Neuronal stem cell (in vitro differentiated cells): ENCODE measurements at regions not wholly inside any gene's neighbourhood (a gene's known extent, or its start where the extent isn't known, plus 50 kb on each side); places are given as distances from the start of the nearest gene placed in this dataset.
"Not testable (repeated sequence)": the region's sequence is repeated elsewhere in the genome, so short reads cannot be mapped to it uniquely, and the experiment has no call there.

Experiments used
- DNase-seq: peaks from one replicate; pipeline ENCODE4 v3.0.0-alpha.2; 2013; ENCODE audit warnings: low spot score
- H2AFZ ChIP-seq: one replicate; pipeline ENCODE4 v1.6.1; 2013; ENCODE audit warnings: mild to moderate bottlenecking, low read length, inconsistent platforms
- H2AK5ac ChIP-seq: 2 replicates; pipeline ENCODE4 v1.6.1; 2013; ENCODE audit warnings: low read depth, mild to moderate bottlenecking, inconsistent platforms, low read length, moderate library complexity, mixed read lengths
- H2BK120ac ChIP-seq: 2 replicates; pipeline ENCODE4 v1.6.1; 2013; ENCODE audit warnings: low read depth, mild to moderate bottlenecking, inconsistent platforms, low read length, moderate library complexity, mixed read lengths
- H2BK12ac ChIP-seq: one replicate; pipeline ENCODE4 v1.6.1; 2013; ENCODE audit warnings: low read length, inconsistent platforms
- H2BK15ac ChIP-seq: 2 replicates; pipeline ENCODE4 v1.6.1; 2013; ENCODE audit warnings: mild to moderate bottlenecking, low read length, inconsistent platforms, mixed read lengths
- H2BK5ac ChIP-seq: one replicate; pipeline ENCODE4 v1.6.1; 2013; ENCODE audit warnings: inconsistent platforms, mild to moderate bottlenecking, low read length, moderate library complexity
- H3K14ac ChIP-seq: one replicate; pipeline ENCODE4 v1.6.1; 2013; ENCODE audit warnings: low read length, inconsistent platforms
- H3K18ac ChIP-seq: 2 replicates; pipeline ENCODE4 v1.6.1; 2013; ENCODE audit warnings: low read length, inconsistent platforms
- H3K23ac ChIP-seq: 2 replicates; pipeline ENCODE4 v1.6.1; 2013; ENCODE audit warnings: low read depth, mild to moderate bottlenecking, mixed read lengths, low read length, inconsistent platforms; ENCODE audit not compliant: poor library complexity
- H3K27ac ChIP-seq: replicated peaks from 3 replicates; pipeline ENCODE4 v1.5.1; 2013; ENCODE audit warnings: low read length, inconsistent platforms
- H3K27me3 ChIP-seq, 3 experiments: 2 replicates each; pipeline ENCODE4 v1.6.1; 2013; ENCODE audit warnings: low read length in 3 of 3, mild to moderate bottlenecking in 2 of 3, inconsistent platforms in 1 of 3, low read depth in 1 of 3, mixed read lengths in 1 of 3, moderate library complexity in 1 of 3; ENCODE audit not compliant: control insufficient read depth in 3 of 3, insufficient read depth in 3 of 3
- H3K36me3 ChIP-seq, 2 donors: replicated peaks in 1 of 2; 2 replicates each; pipeline ENCODE4 v1.6.1; 2013; ENCODE audit warnings: low read length in 2 of 2; ENCODE audit not compliant: control insufficient read depth in 2 of 2, insufficient read depth in 2 of 2
- H3K4ac ChIP-seq: 2 replicates; pipeline ENCODE4 v1.6.1; 2013; ENCODE audit warnings: inconsistent platforms, mild to moderate bottlenecking, low read length, moderate library complexity
- H3K4me1 ChIP-seq, 2 donors: 1 replicate in 1 of 2; 2 replicates in 1 of 2; pipeline ENCODE4 v1.6.1; 2013; ENCODE audit warnings: low read length in 2 of 2, low read depth in 1 of 2; ENCODE audit not compliant: control insufficient read depth in 2 of 2, insufficient read depth in 1 of 2
- H3K4me2 ChIP-seq: one replicate; pipeline ENCODE4 v1.6.1; 2013; ENCODE audit warnings: mild to moderate bottlenecking, low read length, inconsistent platforms; ENCODE audit not compliant: insufficient read depth, poor library complexity, severe bottlenecking
- H3K4me3 ChIP-seq, 2 donors: 2 replicates each; pipeline ENCODE4 v1.5.1; 2013; ENCODE audit warnings: low read length in 2 of 2, mild to moderate bottlenecking in 2 of 2, inconsistent platforms in 1 of 2, moderate library complexity in 1 of 2
- H3K79me1 ChIP-seq: one replicate; pipeline ENCODE4 v1.6.1; 2013; ENCODE audit warnings: low read depth, mild to moderate bottlenecking, inconsistent platforms, low read length, moderate library complexity
- H3K9ac ChIP-seq: one replicate; pipeline ENCODE4 v1.6.1; 2013; ENCODE audit warnings: mild to moderate bottlenecking, low read depth, low read length, inconsistent platforms; ENCODE audit not compliant: poor library complexity
- H3K9me3 ChIP-seq, 2 donors: replicated peaks in 1 of 2; 2 replicates each; pipeline versions ENCODE3 to v1.6.1; 2013; ENCODE audit warnings: low read length in 2 of 2, mild to moderate bottlenecking in 2 of 2, inconsistent platforms in 1 of 2, low read depth in 1 of 2, mixed read lengths in 1 of 2, moderate library complexity in 1 of 2; ENCODE audit not compliant: control insufficient read depth in 2 of 2, insufficient read depth in 1 of 2
- H4K8ac ChIP-seq: one replicate; pipeline ENCODE4 v1.6.1; 2013; ENCODE audit warnings: low read depth, mild to moderate bottlenecking, inconsistent platforms, low read length, moderate library complexity
- H4K91ac ChIP-seq: one replicate; pipeline ENCODE4 v1.6.1; 2013; ENCODE audit warnings: low read length, low read depth, mild to moderate bottlenecking, inconsistent platforms; ENCODE audit not compliant: poor library complexity
- WGBS, 2 donors: extraction: QIAGEN DNeasy Blood & Tissue Kit; methylation state at CpG; one replicate each; pipeline ENCODE4 v1.1.7; 2013; ENCODE audit warnings: missing lambda C conversion rate in 2 of 2, mixed read lengths in 1 of 2; ENCODE audit not compliant: insufficient read length in 2 of 2, insufficient replicate concordance in 1 of 2; ENCODE audit errors: extremely low coverage in 2 of 2; 5-methylcytosine and 5-hydroxymethylcytosine counted together

GRCh38 chr4:31023742-31024141, 303.6 kb downstream of the PCDH7 start:
- Histone ChIP-seq H2BK120ac (no peak overlapping the region), H3K27me3 (no peaks in the 10 kb centered on the region), H3K4me2 (no peak overlapping the region), H3K4me3 (no peak overlapping the region), H4K8ac (no peak overlapping the region), H3K18ac (no peak overlapping the region), H3K36me3 (no peaks in the 10 kb centered on the region), H3K9ac (no peak overlapping the region), H3K23ac (no peak overlapping the region), H3K9me3 (no peaks in the 10 kb centered on the region), H2BK15ac (no peak overlapping the region), H3K79me1 (no peaks in the 10 kb centered on the region), H2AFZ (no peak overlapping the region), H3K14ac (no peak overlapping the region), H2AK5ac (no peak overlapping the region), H2BK12ac (no peak overlapping the region), H3K27ac (no peak overlapping the region), H3K4ac (no peak overlapping the region), H3K4me1 (peaks cover 0 to 1% of the 10 kb centered on the region in 2 donors), H4K91ac (no peak overlapping the region), H2BK5ac (no peak overlapping the region)
- DNase-seq: no peak
- WGBS, 2 donors: no CpG with 5 or more reads among the region's 2 CpGs

GRCh38 chr4:31024781-31025180, 304.6 kb downstream of the PCDH7 start:
- not testable (repeated sequence) for H2BK120ac ChIP-seq, H3K4ac ChIP-seq, H3K9ac ChIP-seq, H3K4me1 ChIP-seq, H3K14ac ChIP-seq, H2BK15ac ChIP-seq, H3K9me3 ChIP-seq, H3K4me2 ChIP-seq, H3K79me1 ChIP-seq, H3K27ac ChIP-seq, H3K36me3 ChIP-seq, H2AFZ ChIP-seq, H2BK12ac ChIP-seq, H3K27me3 ChIP-seq, DNase-seq, H4K91ac ChIP-seq, H4K8ac ChIP-seq, H3K4me3 ChIP-seq, H2AK5ac ChIP-seq, H3K18ac ChIP-seq, H3K23ac ChIP-seq, H2BK5ac ChIP-seq
- WGBS, 2 donors: no CpG with 5 or more reads among the region's 12 CpGs

- Histone ChIP-seq H3K27ac (no peak overlapping the region), H2AK5ac (no peak overlapping the region), H3K4me1 (peaks cover 0 to 2% of the 10 kb centered on the region in 2 donors), H4K91ac (no peak overlapping the region), H3K27me3 (no peaks in the 10 kb centered on the region), H2BK15ac (no peak overlapping the region), H2BK120ac (no peak overlapping the region), H3K79me1 (no peaks in the 10 kb centered on the region), H3K9ac (no peak overlapping the region), H3K18ac (no peak overlapping the region), H4K8ac (no peak overlapping the region), H3K4me2 (no peak overlapping the region), H3K14ac (no peak overlapping the region), H2BK12ac (no peak overlapping the region), H3K23ac (no peak overlapping the region), H2BK5ac (no peak overlapping the region), H3K4ac (no peak overlapping the region), H3K9me3 (no peaks in the 10 kb centered on the region), H3K4me3 (no peak overlapping the region), H2AFZ (no peak overlapping the region), H3K36me3 (peaks cover 0 to 1% of the 10 kb centered on the region in 2 donors)
- no peak for DNase-seq
- no CpG with 5 or more reads among the region's 5 CpGs for WGBS, 2 donors
Observed at GRCh38 chr4:31026256-31026655, 306.1 kb downstream of the PCDH7 start.

GRCh38 chr4:31034550-31034949, 314.4 kb downstream of the PCDH7 start:
- no peak overlapping the region for H3K14ac ChIP-seq
- H3K4me1 ChIP-seq: peaks cover 0 to 2% of the 10 kb centered on the region in 2 donors
- no peak overlapping the region for H2AFZ ChIP-seq
- no peak overlapping the region for H3K4me2 ChIP-seq
- H3K4ac ChIP-seq: no peak overlapping the region
- no peak for DNase-seq
- no peak overlapping the region for H3K9ac ChIP-seq
- H2BK5ac ChIP-seq: no peak overlapping the region
- H3K9me3 ChIP-seq: no peaks in the 10 kb centered on the region
- H3K27ac ChIP-seq: no peak overlapping the region
- H3K4me3 ChIP-seq: no peak overlapping the region
- H3K23ac ChIP-seq: no peak overlapping the region
- H3K36me3 ChIP-seq: no peaks in the 10 kb centered on the region
- H2BK120ac ChIP-seq: no peak overlapping the region
- H2BK12ac ChIP-seq: no peak overlapping the region
- no peak overlapping the region for H4K91ac ChIP-seq
- no CpG with 5 or more reads among the region's 3 CpGs for WGBS, 2 donors
- H3K79me1 ChIP-seq: no peaks in the 10 kb centered on the region
- no peak overlapping the region for H3K18ac ChIP-seq
- no peak overlapping the region for H2AK5ac ChIP-seq
- no peaks in the 10 kb centered on the region for H3K27me3 ChIP-seq
- no peak overlapping the region for H4K8ac ChIP-seq
- H2BK15ac ChIP-seq: no peak overlapping the region
